AG09319 (cell line): ENCODE measurements at regions not wholly inside any gene's neighbourhood (a gene's known extent, or its start where the extent isn't known, plus 50 kb on each side); places are given as distances from the start of the nearest gene placed in this dataset.
"Not testable (repeated sequence)": the region's sequence is repeated elsewhere in the genome, so short reads cannot be mapped to it uniquely, and the experiment has no call there.

ENCODE experiments used
- DNase-seq: peaks from one replicate; pipeline ENCODE4 v3.0.0-alpha.2; 2010; ENCODE audit warnings: low read depth; ENCODE audit errors: extremely low read depth
- CTCF ChIP-seq: IDR thresholded peaks from 2 replicates; pipeline ENCODE4 v1.5.1; 2011; ENCODE audit warnings: low read depth, mild to moderate bottlenecking, inconsistent platforms, low read length, moderate library complexity

- DNase-seq, result no peak
- no peak for TF ChIP-seq CTCF
Measured at GRCh38 chr9:78149702-78150291, 86.1 kb upstream of the CEP78 start.

- no peak for TF ChIP-seq CTCF
- no peak for DNase-seq
Measured at GRCh38 chr9:78146241-78146640, 89.6 kb upstream of the CEP78 start.

GRCh38 chr9:78144663-78145377, 91.1 kb upstream of the CEP78 start:
- DNase-seq, result no peak

GRCh38 chr9:78144008-78144381, 91.9 kb upstream of the CEP78 start:
- no peak for TF ChIP-seq CTCF
- no peak for DNase-seq

More at GRCh38 chr9:78144663-78145377, 91.1 kb upstream of the CEP78 start:
- no peak for TF ChIP-seq CTCF

GRCh38 chr9:78143281-78144007, 92.4 kb upstream of the CEP78 start:
- no peak for TF ChIP-seq CTCF
- DNase-seq, result no peak

- DNase-seq, result not testable (repeated sequence)
Measured at GRCh38 chr9:78142264-78142663, 93.6 kb upstream of the CEP78 start.

GRCh38 chr9:78133751-78134150, 102.1 kb upstream of the CEP78 start:
- no peak for DNase-seq
- no peak for TF ChIP-seq CTCF
